ENCODE measurements at regions not wholly inside any gene's neighbourhood (a gene's known extent, or its start where the extent isn't known, plus 50 kb on each side); places are given as distances from the start of the nearest gene placed in this dataset.

GRCh38 chr1:175887521-175887920, 144.1 kb upstream of the TNR start:
- Histone ChIP-seq H3K36me3 (ENCODE audit: control insufficient read depth in 2 of 2, insufficient read depth in 1 of 2, low read length in 2 of 2) (no peaks in the 10 kb centered on the region), H3K9me3 (ENCODE audit: control insufficient read depth, insufficient read depth, low read depth, low read length) (no peaks in the 10 kb centered on the region), H3K4me3 (ENCODE audit: low read depth, low read length) (no peak overlapping the region), H3K4me1 (ENCODE audit: control insufficient read depth, insufficient read depth, low read length) (no peaks in the 10 kb centered on the region), H3K27ac (ENCODE audit: extremely low read depth, low read depth, low read length) (no peak overlapping the region)
- POLR2A ChIA-PET, result no interaction called here
- CTCF ChIA-PET, result interaction anchor here (0.8 to 1.4 kb wide), 7 partner anchors 17 to 183 kb away, joined by 3 to 4 read pairs (median 3); no protein-coding TSS in a partner anchor
- TF ChIP-seq ZNF560 (tag by site-specific recombination; IDR thresholded peaks at IDR 0.05; ENCODE audit: borderline replicate concordance) (no peak), ZNF114 (tag by site-specific recombination; IDR thresholded peaks at IDR 0.05) (no peak), ZBTB17 (tag by site-specific recombination; IDR thresholded peaks at IDR 0.05) (no peak), ZNF48 (tag by site-specific recombination; IDR thresholded peaks at IDR 0.05) (no peak), HOXC10 (CRISPR knock-in tag; IDR thresholded peaks at IDR 0.05) (no peak), ZNF777 (tag by site-specific recombination; IDR thresholded peaks at IDR 0.05; ENCODE audit: borderline replicate concordance) (no peak), ZNF398 (tag by site-specific recombination; IDR thresholded peaks at IDR 0.05) (no peak), YY1 (tag by site-specific recombination; IDR thresholded peaks at IDR 0.05) (no peak), ZNF664 (tag by site-specific recombination; IDR thresholded peaks at IDR 0.05) (no peak), ZIC2 (tag by site-specific recombination; IDR thresholded peaks at IDR 0.05) (no peak), ZNF791 (tag by site-specific recombination; IDR thresholded peaks at IDR 0.05) (no peak), ZNF449 (tag by site-specific recombination; IDR thresholded peaks at IDR 0.05) (no peak), BCL6B (tag by site-specific recombination; IDR thresholded peaks at IDR 0.05) (no peak), SP3 (tag by site-specific recombination; IDR thresholded peaks at IDR 0.05) (no peak), ZNF19 (tag by site-specific recombination; IDR thresholded peaks at IDR 0.05; ENCODE audit: low read depth) (no peak), ZBTB7A (tag by site-specific recombination; IDR thresholded peaks at IDR 0.05; ENCODE audit: low read depth) (no peak), SP2 (tag by site-specific recombination; IDR thresholded peaks at IDR 0.05) (no peak), ZNF510 (tag by site-specific recombination; IDR thresholded peaks at IDR 0.05; ENCODE audit: insufficient replicate concordance) (no peak), KLF9 (tag by site-specific recombination; IDR thresholded peaks at IDR 0.05; ENCODE audit: low read depth) (no peak)

- no peak overlapping the region for H3K4me3 ChIP-seq (ENCODE audit: low read depth, low read length)
- H3K36me3 ChIP-seq (ENCODE audit: control insufficient read depth in 2 of 2, insufficient read depth in 1 of 2, low read length in 2 of 2), result no peaks in the 10 kb centered on the region
- no peak overlapping the region for H3K27ac ChIP-seq (ENCODE audit: extremely low read depth, low read depth, low read length)
- TF ChIP-seq ZBTB8A (tag by site-specific recombination; IDR thresholded peaks at IDR 0.05) (no peak), AEBP2 (tag by site-specific recombination; IDR thresholded peaks at IDR 0.05; ENCODE audit: borderline replicate concordance) (no peak), ZNF16 (tag by site-specific recombination; IDR thresholded peaks at IDR 0.05; ENCODE audit: low read depth) (no peak), ZNF776 (tag by site-specific recombination; IDR thresholded peaks at IDR 0.05; ENCODE audit: borderline replicate concordance) (no peak), ZNF266 (tag by site-specific recombination; IDR thresholded peaks at IDR 0.05; ENCODE audit: low read depth) (no peak), ZNF404 (tag by site-specific recombination; IDR thresholded peaks at IDR 0.05) (no peak)
- POLR2A ChIA-PET, result no interaction called here
- H3K9me3 ChIP-seq (ENCODE audit: control insufficient read depth, insufficient read depth, low read depth, low read length), result no peaks in the 10 kb centered on the region
- H3K4me1 ChIP-seq (ENCODE audit: control insufficient read depth, insufficient read depth, low read length), result no peaks in the 10 kb centered on the region
- CTCF ChIA-PET, result interaction anchor here (0.6 to 0.9 kb wide), 3 partner anchors 568 to 1013 kb away, joined by 3 to 8 read pairs (median 3); no protein-coding TSS in a partner anchor
These were observed 141.9 kb upstream of the TNR start for GRCh38 chr1:175885326-175885725.
